H4 (cell line): ENCODE measurements at regions not wholly inside any gene's neighbourhood (a gene's known extent, or its start where the extent isn't known, plus 50 kb on each side); places are given as distances from the start of the nearest gene placed in this dataset.

Experiments
- DNase-seq: peaks from one replicate; pipeline ENCODE4 v3.0.0-alpha.2; 2015; ENCODE audit warnings: low spot score

DNA sequence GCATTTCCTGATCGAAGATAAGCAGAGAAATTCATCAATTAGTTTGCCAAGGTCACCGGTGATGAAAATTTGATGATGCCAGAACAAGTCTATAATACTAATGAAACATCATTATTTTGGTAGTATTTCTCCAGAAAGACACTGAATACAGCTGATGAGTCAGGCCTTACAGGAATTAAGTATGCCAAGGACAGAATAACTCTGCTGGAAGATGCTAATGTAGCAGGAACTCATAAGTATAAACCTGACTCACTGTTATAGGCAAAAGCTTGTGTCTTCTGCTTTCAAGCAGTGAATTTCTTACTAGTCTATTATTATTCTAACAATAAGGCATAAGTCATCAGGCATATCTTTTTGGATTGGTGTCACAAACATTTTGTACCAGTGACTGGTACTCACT lies 1825.1 kb upstream of the IGFBP7 start:
- no peak for DNase-seq

DNA sequence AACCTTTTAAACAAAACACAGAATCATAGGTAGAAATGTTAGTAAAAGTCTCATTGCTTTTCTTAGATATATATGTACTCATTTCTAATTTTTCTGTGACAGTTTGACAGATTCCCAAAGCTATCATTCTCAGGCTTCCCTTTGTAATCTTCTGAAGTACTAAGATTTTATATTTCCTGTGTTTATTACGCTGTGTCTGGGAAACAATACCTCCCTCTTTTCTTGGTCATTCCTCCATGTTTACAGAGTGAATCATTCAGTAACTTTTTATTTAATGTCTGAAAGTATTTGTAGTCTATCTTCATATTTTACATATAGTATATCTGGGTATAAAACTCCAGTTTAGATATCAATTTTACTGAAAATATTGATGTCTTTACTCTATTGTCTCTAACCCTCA lies 1826.3 kb upstream of the IGFBP7 start:
- no peak for DNase-seq

DNA sequence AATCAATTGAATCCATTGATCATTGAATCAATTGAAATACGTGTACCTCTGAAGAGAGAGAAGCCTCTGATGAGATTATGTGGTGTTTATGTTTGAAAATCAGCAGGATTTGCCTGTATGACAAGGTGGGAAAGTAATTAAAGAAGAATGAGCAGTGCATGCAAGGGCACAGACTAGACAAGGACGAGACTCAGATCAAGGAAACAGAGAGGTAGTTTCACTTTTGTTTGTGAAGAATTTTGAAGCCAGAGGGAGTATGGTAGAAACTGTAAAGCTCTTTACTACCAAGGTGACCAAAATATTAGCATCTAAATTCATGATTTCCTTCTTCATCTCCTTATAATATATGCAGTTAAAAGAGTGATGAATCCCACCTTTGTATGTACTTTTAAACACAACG lies 1830.0 kb upstream of the IGFBP7 start:
- DNase-seq = no peak

DNA sequence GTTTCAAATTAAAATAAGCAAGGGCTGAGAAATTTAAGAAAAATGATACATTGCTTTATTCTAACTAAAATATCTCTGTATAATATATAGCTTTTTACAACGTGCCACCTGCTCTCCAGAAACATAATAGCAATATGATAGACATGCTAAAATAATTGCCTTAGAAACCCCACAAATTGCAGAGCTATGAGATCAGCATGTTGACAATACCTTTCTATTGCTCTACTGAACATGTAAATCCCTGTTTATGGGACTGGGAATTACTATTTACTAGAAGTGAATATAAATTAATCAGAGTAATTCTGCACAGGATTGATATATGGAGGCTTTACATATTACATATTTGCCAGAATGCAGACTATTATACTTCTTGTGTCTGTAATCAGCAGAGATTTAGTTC lies 1831.1 kb upstream of the IGFBP7 start:
- DNase-seq = no peak

DNA sequence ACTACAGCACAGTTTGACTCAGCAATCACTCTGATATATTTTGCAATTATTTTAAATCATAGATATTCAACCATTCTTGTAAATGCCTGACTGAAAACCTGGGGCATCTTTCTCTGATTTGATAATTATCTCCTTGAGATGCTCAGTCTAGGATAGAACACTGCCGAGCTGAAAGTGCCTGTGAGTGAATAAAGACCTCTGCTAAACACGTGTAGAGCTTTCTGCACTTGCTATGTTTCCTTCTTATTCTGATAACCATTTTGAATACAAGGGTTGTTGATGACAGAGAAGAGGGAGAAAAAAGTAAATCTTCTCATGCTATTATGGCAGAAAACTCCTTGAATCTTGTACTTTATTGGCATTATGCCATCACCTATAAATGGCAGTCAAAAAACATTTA lies 1843.4 kb upstream of the IGFBP7 start:
- no peak for DNase-seq

DNA sequence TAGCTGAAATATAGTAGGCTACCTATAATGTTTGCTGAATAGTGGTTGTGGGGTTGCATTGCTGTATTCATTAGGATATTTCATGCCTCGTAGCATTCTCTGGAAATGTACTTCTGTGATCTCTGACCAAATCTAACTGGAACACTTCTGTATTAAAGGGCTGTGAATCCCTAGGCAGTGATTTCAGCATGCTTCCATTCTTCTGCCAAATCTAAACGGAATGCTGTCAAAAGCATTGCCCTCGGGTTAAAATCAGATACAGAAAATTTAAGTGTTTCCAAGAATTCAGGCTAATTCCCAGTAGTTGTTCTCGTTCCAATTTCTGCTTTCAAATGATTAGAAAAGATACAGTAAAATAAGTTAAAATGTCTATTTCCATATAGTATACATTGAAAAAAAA lies 1847.5 kb upstream of the IGFBP7 start:
- DNase-seq = no peak

DNA sequence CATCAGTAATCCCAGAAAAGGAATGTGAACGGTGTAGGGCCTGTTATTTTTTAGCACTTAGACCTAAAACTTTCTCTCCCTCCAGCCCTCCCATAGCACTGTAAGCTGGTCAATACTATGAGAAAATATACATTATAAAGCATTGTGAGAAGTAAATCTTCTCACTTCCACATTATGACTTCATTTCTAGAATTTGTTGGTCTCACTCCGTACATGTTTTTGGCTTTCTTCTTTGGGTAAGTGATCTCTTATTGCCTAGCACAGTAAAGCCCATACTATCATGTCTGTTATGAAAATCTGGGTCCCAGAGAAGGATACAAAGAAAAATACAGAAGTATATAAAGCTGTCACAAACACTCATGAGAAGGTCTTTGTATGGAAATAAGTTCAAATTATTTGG lies 1851.1 kb upstream of the IGFBP7 start:
- DNase-seq = no peak

DNA sequence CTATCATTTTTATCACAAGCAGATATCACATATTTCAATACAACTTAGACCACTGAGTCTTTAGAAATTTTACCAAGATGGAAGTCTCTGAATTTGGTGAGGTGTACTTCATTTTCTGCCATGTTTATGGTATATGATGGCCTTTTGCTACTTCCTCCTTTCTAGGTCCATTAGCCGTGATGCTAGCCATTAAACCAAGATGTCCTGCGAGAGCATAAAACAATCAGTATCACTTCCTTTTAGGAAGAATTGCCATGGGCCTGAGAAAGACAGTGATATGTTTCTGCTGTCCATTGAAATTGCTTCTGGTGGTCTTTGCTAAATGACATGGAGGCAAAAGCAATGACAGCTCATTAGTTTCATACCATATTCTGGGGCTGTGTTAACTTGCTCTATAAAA lies 1851.7 kb upstream of the IGFBP7 start:
- DNase-seq = no peak

DNA sequence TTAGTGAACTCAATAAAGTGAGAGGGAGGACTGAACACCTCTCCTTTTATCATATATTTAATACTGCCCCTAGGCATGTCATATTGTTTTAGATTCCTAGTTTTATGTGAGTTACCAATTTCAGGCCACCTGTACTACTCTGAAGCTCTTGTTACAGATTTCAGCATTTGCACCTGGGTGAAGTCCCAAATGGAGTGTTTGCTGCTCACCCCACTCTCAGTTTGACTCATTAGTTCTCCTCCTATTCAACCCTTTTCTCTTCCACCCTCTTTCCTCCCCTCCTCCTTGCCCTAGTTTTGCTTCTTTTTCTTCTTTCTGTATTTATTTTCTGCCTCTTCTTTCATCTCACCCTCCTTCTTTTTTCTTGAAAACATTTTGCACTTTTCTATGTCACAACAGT lies 1852.2 kb upstream of the IGFBP7 start:
- DNase-seq = no peak

DNA sequence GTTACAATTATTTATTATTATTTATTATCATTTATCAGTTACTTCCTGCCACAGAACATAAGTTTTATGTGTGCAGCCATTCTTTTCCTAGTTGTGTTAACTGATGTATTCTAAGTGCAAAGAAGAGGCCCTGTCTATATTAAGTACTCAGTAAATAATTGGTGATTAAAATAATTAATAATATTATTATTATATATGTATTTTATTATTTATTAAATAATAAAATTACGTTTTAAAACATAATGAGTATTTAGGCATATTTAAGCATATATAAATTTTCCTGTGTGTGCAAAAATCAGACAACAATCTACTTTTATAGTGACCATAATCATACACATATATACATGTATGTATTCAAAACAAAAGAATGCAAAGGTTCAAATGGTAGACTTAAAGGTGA lies 1871.6 kb upstream of the IGFBP7 start:
- no peak for DNase-seq

DNA sequence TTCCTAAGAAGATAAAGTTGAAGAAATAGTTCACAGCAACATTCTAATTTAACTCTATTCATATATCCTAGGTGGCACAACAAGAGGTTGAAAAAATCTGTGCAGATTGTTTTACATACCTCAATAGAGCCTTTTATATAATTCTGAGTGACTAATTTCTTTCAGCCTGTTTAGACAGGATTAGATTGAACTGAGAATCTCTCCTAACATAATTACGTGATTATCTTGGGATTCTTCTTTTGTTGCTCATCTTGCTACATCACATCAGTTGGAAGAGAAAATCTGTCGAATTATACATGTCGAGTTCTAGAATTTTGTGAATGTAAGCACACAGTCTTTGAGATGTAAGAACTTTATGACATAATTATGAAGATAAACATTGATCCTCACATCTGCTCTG lies 1873.7 kb upstream of the IGFBP7 start:
- no peak for DNase-seq

DNA sequence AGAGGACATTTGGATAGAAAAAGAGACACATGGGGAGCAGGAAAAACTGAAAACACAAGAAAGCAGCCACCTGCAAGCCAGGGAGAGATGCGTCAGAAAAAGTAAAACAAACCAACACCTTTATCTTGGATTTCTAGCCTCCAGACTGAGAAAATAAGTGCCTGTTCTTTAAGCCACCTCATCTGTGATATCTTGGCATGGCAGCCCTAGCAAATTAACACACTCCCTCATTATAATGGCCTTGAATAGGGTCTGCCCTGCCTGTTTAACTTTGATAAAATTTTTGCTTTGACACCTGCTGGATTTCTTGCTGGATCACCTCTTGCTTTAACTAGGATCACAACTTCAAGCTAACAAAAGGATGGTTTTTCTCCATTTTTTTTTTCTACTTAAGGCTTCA lies 1892.0 kb upstream of the IGFBP7 start:
- no peak for DNase-seq

DNA sequence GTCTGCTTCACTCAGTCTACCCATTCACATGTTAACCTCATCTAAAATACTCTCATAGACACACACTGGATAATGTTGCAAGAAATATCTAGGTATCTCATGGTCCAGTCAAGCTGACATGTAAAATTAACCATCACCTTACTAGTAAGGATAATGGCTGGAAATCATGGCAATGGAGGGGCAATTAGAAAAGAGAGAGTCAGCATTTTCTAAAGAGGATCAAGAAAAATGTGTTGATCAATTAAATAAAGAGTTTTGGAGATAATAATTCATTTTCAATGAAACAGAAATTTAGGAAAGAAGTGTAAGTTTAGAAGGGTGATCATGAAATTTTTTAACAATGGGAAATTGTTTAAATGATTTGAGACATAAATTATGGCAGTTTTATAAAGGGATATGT lies 1914.1 kb upstream of the IGFBP7 start:
- no peak for DNase-seq

DNA sequence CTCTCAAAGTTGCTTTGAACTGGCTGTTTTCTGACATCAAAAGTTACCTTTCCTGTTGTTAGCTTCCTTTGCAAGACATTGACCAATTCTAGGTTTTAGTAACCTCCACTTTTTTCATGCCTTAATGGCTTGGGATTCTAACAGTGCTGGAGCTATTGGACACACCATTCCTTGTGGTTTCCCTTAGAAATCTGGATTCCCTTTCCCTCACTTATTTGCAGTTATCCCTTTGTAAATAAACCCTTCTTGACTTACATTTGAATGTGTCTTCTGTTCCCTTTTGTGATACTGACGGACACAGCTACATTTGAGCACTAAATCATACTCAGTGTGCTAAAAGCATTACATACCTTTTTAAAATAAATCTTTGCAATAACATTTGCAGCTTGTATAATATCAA lies 1927.6 kb upstream of the IGFBP7 start:
- no peak for DNase-seq

DNA sequence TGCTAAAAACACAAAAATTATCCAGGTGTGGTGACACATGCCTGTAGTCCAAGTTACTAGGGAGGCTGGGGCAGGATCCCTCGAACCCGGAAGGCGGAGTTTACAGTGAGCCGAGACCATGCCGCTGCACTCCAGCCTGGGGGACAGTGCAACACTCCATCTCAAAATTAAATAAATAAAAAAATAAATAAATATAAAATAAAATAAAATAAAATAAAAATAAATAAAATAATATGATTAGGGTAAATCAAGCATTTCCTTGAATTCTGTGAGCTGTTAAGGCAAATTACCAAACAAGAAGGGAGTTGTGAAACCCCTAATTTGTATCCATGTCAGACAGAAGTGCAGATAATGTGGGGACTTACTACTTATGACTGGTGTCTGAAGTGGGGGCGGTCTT lies 1928.9 kb upstream of the IGFBP7 start:
- DNase-seq = no peak

DNA sequence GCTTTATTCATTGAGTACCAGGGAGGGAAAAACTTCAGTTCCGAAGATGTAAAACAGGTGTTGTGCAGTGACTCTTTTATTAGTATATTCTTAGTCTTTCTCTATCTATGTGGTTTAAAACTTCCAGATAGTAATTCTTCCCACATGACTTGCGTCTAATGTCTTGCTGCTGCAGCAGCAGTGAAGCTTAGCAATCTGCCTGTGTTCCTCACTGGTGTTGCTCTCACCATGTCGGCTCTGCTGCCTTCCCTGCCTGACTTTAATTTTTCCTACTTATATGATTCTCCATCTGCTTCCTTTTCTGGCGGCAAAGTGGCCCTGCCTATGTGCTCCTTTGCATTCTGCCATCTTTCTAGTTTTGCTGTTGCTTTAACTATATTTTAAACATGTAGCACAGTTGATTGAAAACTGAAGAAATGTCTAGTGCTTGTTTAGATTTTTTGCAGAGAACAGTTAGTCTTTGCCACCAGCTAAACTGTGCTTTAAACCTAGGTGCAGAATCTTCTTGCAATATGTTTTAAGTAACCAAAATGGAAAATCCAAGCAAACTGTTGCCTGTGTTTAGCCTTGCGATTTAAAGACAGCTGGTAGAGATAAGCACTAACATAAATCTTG lies 1934.2 kb upstream of the IGFBP7 start:
- no peak for DNase-seq

DNA sequence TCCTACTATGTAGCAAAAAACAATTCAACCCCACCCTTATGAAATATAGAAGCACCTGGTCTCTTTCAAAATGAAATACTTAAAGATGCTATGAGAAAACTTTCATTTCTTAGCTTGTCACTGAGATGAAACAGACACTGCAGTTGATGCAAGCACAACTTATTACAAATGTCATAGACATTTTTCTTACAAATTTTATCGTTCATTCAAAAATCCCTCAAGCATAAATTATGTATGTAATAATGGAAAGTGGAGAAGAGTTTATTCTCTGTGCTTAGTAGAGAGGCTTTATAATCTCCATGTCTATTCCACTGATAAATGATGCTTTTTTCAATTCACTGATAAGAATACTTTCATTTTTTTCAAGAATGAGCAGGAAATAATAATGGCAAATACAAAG lies 1943.9 kb upstream of the IGFBP7 start:
- no peak for DNase-seq

DNA sequence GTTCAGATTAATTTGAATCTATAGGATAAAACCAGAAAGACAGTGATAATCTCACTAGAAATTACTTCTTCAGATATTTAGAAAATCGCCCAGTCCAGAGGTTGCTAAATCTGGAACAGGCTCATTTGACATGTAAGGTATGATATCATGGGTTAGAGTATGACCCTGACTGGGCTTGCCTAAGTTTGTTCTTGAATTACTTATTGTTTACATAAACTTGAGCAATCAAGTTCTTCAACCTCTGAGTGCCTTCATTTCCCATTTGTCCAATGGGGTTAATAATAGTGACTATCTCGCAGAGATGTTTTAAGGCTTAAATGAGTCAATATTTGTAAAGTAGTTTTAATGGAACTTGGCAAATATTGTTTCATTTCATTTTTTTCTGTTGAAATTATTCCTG lies 1947.6 kb upstream of the IGFBP7 start:
- no peak for DNase-seq

DNA sequence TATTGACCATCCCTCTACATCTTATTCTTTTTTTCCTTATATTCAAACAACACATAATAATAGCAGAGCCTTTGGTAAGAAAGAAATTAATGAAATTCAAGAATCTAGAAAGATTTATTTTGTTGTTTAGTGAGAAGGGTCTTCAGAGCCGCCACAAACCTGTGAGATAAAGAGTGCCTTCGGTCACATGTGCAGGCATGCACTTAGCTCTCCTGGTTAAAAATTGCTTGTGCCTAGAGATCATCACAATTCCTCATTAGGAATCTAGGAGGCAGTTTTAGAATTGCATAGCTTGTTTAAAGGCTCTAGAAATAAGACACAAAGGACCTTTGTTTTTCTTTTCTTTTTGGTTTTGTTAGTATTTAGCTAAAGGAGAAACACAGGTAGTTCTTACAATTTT lies 1948.4 kb upstream of the IGFBP7 start:
- DNase-seq = no peak

DNA sequence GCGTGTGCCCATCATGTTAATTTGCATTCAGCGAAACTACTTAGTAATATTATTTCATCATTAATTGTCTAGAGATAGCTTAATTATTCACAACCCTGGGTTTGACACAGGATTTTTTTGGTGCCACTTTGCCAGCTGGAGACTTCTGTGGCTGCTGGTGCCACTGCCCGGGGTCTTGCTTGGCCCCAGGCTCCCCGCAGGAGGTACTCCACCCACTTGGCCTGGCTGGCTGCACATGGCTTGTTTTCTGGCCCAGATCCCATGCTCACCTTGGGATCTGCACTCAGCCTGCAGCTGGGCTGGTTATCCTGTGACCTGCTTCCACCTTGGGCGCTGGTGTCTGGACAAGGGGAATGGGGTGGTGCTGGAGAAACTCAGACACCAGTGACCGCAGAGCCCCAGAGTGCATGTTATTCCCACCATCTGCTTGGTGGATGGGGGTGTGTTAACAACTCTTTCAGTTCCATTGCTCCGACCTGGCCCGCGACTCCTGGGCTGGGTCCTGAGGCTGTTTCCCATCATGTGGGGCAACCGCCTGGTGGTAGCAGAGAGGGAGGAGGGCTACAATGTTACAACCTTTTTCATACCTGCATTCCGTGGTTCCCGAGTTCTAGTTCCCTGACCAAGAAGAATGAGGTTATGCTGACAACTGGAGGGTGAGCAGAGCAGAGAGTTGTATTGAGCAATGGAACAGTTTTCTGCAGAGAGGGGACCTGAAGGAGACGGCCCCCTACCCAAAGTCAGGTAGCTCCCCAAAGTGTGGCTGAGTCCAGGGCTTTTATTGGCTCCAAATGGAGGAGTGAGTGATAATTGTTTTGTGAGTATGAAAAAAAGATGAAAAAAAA lies 1950.0 kb upstream of the IGFBP7 start:
- DNase-seq = no peak

DNA sequence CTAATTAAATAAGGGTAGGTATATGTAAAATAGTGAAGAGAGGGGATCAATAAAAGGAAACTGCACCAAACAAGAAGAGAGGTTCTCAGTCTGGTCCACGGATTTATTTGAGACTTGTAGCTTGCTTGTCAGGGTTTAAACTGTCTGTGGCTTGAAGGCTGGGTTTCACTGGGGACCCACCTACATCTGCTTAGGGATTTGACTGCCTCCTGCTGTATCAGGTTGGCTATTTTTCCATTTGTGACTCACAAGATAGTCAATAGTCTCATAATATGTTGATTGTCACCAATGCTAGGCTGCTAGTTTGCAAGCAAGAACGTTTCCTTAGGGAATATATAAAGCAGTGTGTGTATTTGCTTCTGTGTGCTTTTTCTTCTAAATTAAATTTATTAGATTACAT lies 1950.7 kb upstream of the IGFBP7 start:
- DNase-seq = no peak

DNA sequence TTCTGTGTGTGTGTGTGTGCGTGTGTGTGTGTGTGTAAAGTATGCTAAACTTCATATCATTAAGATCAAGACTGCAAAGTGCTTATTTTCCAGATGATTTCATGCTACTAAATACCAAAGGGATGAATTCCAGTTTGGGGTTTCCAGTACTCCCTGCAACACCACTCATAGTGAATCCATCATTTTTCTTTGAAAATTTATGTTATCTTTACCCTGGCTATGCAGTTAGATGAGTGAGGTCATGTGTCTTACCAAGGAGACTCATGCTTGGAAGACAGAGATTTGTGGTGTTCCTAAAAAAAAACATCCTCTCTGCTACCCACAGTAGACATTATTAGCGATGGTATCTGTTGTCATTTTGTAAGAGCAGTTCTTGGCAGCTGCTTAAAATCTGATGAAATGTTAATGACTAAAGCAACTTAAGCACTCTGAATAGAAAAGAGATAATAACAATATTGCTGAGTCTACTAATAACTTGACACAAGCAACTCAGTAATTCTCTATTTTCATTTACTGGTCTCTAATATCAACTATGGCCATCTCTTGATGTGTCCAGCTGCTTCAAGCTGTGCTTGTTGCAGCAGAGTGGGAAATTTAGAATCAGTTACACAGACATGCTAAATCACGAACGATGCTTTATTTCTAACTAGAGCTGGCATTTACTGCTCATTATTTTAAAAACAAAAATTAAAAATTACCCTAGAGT lies 1953.0 kb upstream of the IGFBP7 start:
- DNase-seq = no peak

DNA sequence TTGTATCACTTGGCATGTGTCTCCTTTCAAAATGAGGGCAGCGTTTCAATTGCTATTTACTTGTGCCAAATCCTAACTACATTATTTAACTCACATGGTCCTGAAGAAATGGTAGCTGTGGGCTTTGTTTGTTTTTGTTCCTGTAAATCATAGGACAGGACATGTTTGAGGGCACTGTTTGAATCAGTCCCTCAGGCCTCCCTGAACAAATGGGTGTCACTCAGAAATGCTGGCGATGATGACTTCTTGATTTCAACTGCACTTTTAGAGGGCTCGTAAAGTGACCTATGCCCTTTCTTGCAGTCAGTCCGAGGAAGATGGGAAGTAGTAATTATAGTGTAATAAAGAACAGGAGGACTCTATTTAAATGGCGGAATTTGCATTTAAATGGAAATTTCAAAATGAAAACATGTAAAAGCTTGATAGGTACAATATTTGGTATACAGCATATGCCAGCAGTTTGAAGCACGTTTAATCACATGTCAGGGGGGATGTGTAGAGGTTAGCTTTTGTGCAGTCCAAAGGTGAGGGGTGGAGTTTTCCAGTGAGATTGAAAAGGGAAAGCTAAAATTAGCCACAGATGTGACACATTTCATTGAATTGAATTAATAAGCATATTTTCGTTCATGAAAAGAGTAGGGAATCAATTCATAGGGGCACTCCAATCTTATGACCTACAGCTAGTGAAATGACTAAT lies 1958.7 kb upstream of the IGFBP7 start:
- DNase-seq = no peak
